OCI-LY7 (cell line): ENCODE measurements at regions not wholly inside any gene's neighbourhood (a gene's known extent, or its start where the extent isn't known, plus 50 kb on each side); places are given as distances from the start of the nearest gene placed in this dataset.

Experiments
- EZH2phosphoT487 ChIP-seq: fragments of 200-600 bp; sonication (generic); IDR thresholded peaks from 2 replicates; pipeline ENCODE4 v1.6.1; 2018; ENCODE audit warnings: low read depth, borderline replicate concordance, mild to moderate bottlenecking, mixed run types, antibody characterized with exemption, low read length, moderate library complexity, mixed read lengths
- TF ChIP-seq, protein P1 (sequence below): fragments of 200-600 bp; sonication (generic); conservative IDR thresholded peaks from 2 replicates; pipeline ENCODE4 v1.5.1; 2014; ENCODE audit warnings: mild to moderate bottlenecking, antibody characterized with exemption, low read length, moderate library complexity, mixed read lengths

- TF ChIP-seq, protein P1, sequence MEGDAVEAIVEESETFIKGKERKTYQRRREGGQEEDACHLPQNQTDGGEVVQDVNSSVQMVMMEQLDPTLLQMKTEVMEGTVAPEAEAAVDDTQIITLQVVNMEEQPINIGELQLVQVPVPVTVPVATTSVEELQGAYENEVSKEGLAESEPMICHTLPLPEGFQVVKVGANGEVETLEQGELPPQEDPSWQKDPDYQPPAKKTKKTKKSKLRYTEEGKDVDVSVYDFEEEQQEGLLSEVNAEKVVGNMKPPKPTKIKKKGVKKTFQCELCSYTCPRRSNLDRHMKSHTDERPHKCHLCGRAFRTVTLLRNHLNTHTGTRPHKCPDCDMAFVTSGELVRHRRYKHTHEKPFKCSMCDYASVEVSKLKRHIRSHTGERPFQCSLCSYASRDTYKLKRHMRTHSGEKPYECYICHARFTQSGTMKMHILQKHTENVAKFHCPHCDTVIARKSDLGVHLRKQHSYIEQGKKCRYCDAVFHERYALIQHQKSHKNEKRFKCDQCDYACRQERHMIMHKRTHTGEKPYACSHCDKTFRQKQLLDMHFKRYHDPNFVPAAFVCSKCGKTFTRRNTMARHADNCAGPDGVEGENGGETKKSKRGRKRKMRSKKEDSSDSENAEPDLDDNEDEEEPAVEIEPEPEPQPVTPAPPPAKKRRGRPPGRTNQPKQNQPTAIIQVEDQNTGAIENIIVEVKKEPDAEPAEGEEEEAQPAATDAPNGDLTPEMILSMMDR, result no peak
- TF ChIP-seq EZH2phosphoT487, result no peak
These were observed 277.6 kb downstream of the ZEB2 start for GRCh38 chr2:144242311-144242710.
